Activated naive CD4-positive, alpha-beta T cell treated with anti-CD3 and anti-CD28 coated beads, Interleukin-2, amount 50 U/mL, for 24 hours (primary cell): ENCODE measurements at regions not wholly inside any gene's neighbourhood (a gene's known extent, or its start where the extent isn't known, plus 50 kb on each side); places are given as distances from the start of the nearest gene placed in this dataset.
"Not testable (repeated sequence)": the region's sequence is repeated elsewhere in the genome, so short reads cannot be mapped to it uniquely, and the experiment has no call there.

Experiments used
- H3K27ac Mint-ChIP-seq: one replicate; pipeline ENCODE4 v1.8.0; 2021; ENCODE audit warnings: mild to moderate bottlenecking, mixed read lengths
- H3K27me3 Mint-ChIP-seq: one replicate; pipeline ENCODE4 v1.8.0; 2021; ENCODE audit warnings: mixed read lengths
- H3K36me3 Mint-ChIP-seq: one replicate; pipeline ENCODE4 v1.8.0; 2021; ENCODE audit warnings: mixed read lengths
- H3K4me1 Mint-ChIP-seq: one replicate; pipeline ENCODE4 v1.8.0; 2021; ENCODE audit warnings: mixed read lengths
- H3K4me3 Mint-ChIP-seq: one replicate; pipeline ENCODE4 v1.8.0; 2021; ENCODE audit warnings: mild to moderate bottlenecking, mixed read lengths
- H3K9me3 Mint-ChIP-seq: one replicate; pipeline ENCODE4 v1.8.0; 2021; ENCODE audit warnings: mixed read lengths

GRCh38 chr15:20253047-20253615, 288.5 kb downstream of the GOLGA6L6 start:
- H3K27ac Mint-ChIP-seq, H3K27me3 Mint-ChIP-seq, H3K36me3 Mint-ChIP-seq, H3K4me3 Mint-ChIP-seq, H3K9me3 Mint-ChIP-seq, H3K4me1 Mint-ChIP-seq: not testable (repeated sequence)

DNA sequence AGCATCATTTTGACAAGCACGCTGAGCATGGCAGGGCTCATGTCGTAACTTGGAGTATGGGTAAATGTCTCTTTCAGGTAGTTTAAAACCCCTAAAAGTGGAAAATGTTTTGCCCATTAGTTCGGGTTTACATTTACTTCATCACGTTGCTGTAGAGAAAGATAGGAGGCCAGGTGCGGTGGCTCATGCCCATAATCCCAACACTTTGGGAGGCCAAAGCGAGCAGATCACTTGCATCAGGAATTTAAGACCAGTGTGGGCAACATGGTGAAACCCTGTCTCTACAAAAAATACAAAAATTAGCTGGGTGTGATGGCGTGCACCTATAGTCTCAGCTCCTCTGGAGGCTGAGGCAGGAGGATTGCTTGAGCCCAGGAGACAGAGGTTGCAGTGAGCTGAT, 289.6 kb downstream of the GOLGA6L6 start:
- H3K4me1 Mint-ChIP-seq, H3K9me3 Mint-ChIP-seq, H3K27me3 Mint-ChIP-seq: not testable (repeated sequence)

DNA sequence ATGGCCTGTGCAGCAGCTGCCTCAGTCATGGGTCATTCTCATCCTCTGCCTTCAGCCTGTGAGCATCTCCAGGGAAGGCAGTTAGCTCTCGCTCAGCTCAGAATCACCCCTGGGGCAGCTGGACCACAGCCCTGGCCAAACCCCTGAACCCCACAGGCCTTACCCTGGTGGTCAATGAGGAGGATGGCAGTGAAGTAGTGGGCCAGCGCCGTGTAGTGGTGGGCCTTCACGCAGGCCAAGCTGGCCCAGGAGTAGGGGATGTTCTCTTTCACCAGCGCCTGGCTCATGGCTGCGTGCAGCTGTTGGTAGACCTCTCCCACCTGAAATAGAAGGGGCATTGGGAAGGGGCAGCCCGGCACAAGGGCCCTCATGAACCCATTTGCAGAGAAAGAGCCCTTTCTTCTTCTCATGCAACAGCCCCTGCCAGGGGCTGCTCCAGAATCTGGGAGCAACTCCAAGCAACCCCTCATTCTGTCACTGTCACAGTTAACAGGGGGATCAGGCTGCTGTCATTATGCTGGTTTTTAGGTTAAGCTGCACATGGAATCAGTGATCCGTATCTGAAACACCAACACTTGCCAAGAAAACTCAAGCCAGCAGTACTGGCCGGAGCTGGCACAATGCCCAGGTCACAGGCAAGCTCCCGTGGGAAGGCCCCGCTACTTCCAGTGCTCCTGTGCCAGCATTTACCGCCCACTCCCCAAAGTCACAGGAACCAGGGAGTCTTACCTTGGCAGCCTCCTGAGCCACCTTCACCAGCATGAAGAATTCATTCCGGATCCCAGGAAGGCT, 290.2 kb downstream of the GOLGA6L6 start:
- H3K4me1 Mint-ChIP-seq, H3K27me3 Mint-ChIP-seq, H3K27ac Mint-ChIP-seq, H3K36me3 Mint-ChIP-seq, H3K4me3 Mint-ChIP-seq, H3K9me3 Mint-ChIP-seq: not testable (repeated sequence)

More for the DNA sequence above, 289.6 kb downstream of the GOLGA6L6 start:
- not testable (repeated sequence) for H3K36me3 Mint-ChIP-seq, H3K27ac Mint-ChIP-seq, H3K4me3 Mint-ChIP-seq

GRCh38 chr15:20250206-20250605, 291.4 kb downstream of the GOLGA6L6 start:
- H3K4me3 Mint-ChIP-seq, H3K9me3 Mint-ChIP-seq, H3K27me3 Mint-ChIP-seq, H3K27ac Mint-ChIP-seq, H3K4me1 Mint-ChIP-seq, H3K36me3 Mint-ChIP-seq: not testable (repeated sequence)

DNA sequence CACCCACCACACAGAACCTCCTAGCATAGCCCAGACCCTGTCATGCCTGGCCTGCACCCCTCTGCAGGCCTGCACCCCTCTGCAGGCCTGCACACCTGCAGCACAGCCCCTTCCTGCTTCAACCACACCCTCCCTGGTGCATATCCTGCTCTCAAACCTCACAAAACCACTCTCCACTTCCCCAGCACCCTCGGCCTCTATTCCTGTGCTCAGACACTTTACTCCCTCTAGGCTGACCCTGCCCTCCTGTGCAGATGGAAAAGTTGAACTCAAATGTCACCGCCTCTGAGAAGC, 292.0 kb downstream of the GOLGA6L6 start:
- H3K4me3 Mint-ChIP-seq, H3K9me3 Mint-ChIP-seq, H3K27ac Mint-ChIP-seq, H3K36me3 Mint-ChIP-seq, H3K27me3 Mint-ChIP-seq, H3K4me1 Mint-ChIP-seq: not testable (repeated sequence)

DNA sequence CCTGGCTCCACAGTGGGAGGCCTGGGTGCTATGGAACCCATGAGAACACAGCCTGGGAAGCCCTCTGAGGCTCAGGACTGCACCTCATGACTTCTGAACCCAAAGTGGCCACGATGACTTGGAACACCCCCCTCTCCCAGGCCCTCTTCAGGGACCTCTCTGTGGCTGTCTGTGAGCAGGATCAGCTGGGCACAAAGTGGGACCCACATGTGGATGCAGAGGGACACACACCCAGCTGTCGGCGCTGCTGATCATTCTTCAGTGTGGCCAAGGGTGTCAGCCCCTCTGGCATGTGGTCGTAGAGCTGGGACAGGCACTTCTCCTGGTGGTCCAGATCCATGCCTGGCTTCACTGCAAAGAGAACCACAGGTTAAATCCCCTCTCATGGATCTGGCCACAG, 293.2 kb downstream of the GOLGA6L6 start:
- H3K27me3 Mint-ChIP-seq, H3K27ac Mint-ChIP-seq, H3K4me3 Mint-ChIP-seq, H3K36me3 Mint-ChIP-seq, H3K9me3 Mint-ChIP-seq, H3K4me1 Mint-ChIP-seq: not testable (repeated sequence)

DNA sequence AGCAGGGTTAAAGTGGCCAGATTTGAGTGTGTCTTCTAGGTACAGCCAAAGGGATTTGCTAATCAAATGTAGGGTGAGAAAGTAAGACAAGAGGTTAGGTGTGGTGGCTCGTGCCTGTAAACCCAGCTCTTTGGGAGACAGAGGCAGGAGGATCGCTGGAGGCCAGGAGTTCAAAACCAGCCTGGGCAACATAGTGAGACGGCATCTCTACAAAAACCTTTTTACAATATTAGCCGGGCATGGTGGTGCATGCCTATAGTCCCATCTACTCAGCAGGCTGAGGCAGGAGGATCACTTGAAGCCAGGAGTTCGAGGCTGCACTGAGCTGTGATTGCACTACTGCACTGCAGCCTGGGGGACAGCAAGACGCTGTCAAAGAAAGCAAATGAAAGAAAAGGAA, 294.5 kb downstream of the GOLGA6L6 start:
- not testable (repeated sequence) for H3K9me3 Mint-ChIP-seq, H3K4me3 Mint-ChIP-seq, H3K27me3 Mint-ChIP-seq, H3K27ac Mint-ChIP-seq, H3K36me3 Mint-ChIP-seq, H3K4me1 Mint-ChIP-seq

- H3K4me1 Mint-ChIP-seq, H3K27me3 Mint-ChIP-seq, H3K4me3 Mint-ChIP-seq, H3K27ac Mint-ChIP-seq, H3K36me3 Mint-ChIP-seq, H3K9me3 Mint-ChIP-seq: not testable (repeated sequence)
Measured at GRCh38 chr15:20246624-20247023, 295.0 kb downstream of the GOLGA6L6 start.

DNA sequence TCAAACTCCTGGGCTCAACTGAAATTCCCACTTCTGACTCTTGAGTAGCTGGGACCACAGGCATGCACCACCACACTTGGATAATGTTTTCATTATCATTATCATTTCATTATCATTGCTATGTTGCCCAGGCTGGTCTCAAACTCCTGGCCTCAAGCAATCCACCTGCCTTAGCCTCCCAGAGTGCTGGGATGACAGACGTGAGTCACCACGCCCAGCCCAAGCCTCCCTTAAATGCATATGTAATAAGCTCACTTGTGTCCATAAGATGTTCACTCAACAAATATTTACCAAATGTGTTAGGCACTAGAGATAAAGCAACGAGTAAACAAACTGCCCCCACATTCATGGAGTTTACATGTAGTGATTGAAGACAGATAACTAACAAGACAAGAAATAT, 295.7 kb downstream of the GOLGA6L6 start:
- not testable (repeated sequence) for H3K27me3 Mint-ChIP-seq, H3K4me3 Mint-ChIP-seq, H3K36me3 Mint-ChIP-seq

DNA sequence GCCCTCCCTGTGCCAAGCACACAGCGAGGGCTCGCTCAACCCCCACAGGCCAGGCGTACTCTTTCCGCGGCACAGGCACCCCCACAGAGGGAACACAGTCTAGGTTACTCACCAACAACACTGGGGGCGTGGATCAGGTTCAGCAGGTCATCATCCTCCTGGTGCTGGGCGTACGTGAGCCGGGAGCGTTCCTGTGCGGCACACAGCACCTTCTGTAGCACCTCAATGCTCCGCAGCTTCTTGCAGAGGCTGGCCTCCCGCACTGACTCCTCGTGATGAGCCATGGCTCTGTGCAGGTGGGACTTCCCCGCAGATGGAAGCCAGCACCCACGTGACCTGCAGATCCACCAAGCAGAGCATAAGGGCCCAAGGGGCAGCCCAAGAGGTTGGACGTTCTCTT, 296.8 kb downstream of the GOLGA6L6 start:
- H3K4me1 Mint-ChIP-seq, H3K4me3 Mint-ChIP-seq, H3K27me3 Mint-ChIP-seq, H3K9me3 Mint-ChIP-seq, H3K27ac Mint-ChIP-seq, H3K36me3 Mint-ChIP-seq: not testable (repeated sequence)

More for the DNA sequence above, 295.7 kb downstream of the GOLGA6L6 start:
- H3K9me3 Mint-ChIP-seq, H3K4me1 Mint-ChIP-seq, H3K27ac Mint-ChIP-seq: not testable (repeated sequence)

GRCh38 chr15:20243486-20244240, 297.9 kb downstream of the GOLGA6L6 start:
- not testable (repeated sequence) for H3K4me1 Mint-ChIP-seq, H3K27me3 Mint-ChIP-seq, H3K27ac Mint-ChIP-seq, H3K4me3 Mint-ChIP-seq, H3K9me3 Mint-ChIP-seq, H3K36me3 Mint-ChIP-seq

DNA sequence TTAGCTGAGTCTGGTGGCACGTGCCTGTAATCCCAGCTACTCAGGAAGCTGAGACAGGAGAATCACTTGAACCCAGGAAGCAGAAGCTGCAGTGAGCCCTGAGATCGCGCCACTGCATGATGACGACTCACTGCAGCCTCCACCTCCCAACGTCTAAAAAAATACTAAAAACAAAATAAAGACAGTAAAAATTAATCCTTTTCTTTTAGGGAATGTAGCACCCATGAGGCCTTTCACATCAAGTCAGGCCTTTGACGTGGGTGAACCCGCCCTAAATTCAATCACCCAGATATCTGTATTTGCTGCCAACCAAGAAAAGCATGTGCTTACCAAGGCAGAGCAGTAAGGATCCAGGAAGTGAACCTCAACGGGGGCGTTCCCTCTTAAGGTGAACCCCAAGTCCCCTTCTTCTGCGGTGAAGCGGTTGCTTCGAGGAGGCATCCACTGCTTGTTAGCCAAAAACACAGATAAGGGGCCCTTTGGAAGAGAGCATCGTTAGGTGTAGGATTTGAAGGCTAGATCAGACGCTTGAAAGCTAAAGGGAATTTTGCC, 301.2 kb downstream of the GOLGA6L6 start:
- H3K4me1 Mint-ChIP-seq, H3K9me3 Mint-ChIP-seq, H3K27me3 Mint-ChIP-seq, H3K4me3 Mint-ChIP-seq, H3K36me3 Mint-ChIP-seq, H3K27ac Mint-ChIP-seq: not testable (repeated sequence)

GRCh38 chr15:20239186-20239585, 302.4 kb downstream of the GOLGA6L6 start:
- H3K36me3 Mint-ChIP-seq, H3K4me3 Mint-ChIP-seq, H3K27me3 Mint-ChIP-seq, H3K9me3 Mint-ChIP-seq, H3K4me1 Mint-ChIP-seq, H3K27ac Mint-ChIP-seq: not testable (repeated sequence)

DNA sequence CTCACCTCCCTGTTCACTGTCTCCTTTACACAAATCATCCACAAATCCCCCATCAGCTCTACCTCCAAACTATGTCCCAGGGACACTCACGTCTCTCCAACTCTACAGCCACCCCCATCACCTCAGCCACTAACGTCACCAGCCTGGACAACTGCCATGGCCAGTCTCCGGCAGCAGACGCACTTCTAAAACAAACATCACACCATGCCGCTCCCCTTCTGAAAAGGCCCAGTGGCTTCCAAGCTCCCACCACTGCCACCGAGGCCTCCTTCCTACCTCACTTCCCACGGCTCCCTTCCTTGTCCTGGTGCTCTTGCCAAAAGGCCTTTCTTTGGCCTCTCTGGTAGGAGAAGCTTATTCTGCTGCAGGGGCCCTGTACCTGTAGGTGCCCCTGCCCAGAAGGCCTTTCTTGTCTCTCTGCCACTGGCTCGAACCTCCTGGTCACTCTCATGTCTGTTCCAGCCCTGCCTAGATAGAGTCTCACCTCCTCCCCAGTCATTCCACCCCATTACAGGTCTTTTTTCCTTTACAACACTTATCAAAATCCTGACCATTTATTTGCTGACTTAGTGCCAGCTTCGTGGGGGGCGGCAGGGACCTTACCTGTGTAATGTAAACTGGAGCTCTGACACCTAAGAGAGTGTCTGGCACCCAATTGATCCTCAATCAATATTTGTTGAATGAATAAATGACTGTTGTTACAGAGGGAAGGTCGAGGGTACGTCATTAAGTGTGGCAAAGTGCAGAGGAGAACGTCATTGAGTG, 304.2 kb downstream of the GOLGA6L6 start:
- not testable (repeated sequence) for H3K9me3 Mint-ChIP-seq, H3K36me3 Mint-ChIP-seq, H3K27me3 Mint-ChIP-seq, H3K27ac Mint-ChIP-seq, H3K4me3 Mint-ChIP-seq, H3K4me1 Mint-ChIP-seq

DNA sequence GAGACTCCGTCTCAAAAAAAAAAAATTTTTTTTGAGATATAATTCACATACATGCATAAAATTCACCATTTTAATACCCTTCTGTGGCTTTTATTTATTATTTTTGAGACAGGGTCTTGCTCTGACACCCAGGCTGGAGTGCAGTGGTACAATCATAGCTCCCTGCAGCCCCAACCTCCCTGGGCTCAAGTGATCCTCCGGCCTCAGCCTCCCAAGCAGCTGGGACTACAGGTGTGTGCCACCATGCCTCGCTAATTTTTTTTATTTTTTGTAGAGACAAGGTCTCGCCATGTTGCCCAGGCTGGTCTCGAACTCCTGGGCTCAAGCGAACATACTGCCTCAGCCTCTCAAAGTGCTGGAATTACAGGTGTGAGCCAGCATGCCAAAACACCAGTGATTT, 305.9 kb downstream of the GOLGA6L6 start:
- H3K4me3 Mint-ChIP-seq, H3K9me3 Mint-ChIP-seq, H3K36me3 Mint-ChIP-seq, H3K4me1 Mint-ChIP-seq, H3K27me3 Mint-ChIP-seq, H3K27ac Mint-ChIP-seq: not testable (repeated sequence)

DNA sequence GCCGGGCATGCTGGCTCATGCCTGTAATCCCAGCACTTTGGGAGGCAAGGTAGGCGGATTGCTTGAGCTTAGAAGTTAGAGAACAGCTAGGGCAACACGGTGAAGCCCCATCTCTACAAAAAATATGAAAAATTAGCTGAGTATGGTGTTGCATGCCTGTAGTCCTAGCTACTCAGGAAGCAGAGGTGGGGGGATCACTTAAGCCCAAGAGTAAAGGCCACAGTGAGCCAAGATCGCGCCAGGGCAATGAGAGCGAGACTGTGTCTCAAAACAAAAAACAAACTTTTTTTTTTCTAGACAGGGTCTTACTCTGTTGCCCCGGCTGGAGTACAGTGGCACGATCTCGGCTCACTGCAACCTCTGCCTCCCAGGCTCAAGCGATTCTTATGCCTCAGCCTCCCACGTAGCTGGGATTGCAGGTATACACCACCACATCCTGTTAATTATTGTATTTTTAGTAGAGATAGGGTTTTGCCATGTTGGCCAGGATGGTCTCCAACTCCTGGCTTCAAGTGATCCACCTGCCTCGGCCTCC, 307.5 kb downstream of the GOLGA6L6 start:
- not testable (repeated sequence) for H3K4me3 Mint-ChIP-seq, H3K36me3 Mint-ChIP-seq, H3K9me3 Mint-ChIP-seq, H3K4me1 Mint-ChIP-seq, H3K27me3 Mint-ChIP-seq, H3K27ac Mint-ChIP-seq
